Neural cell (in vitro differentiated cells): ENCODE measurements at regions not wholly inside any gene's neighbourhood (a gene's known extent, or its start where the extent isn't known, plus 50 kb on each side); places are given as distances from the start of the nearest gene placed in this dataset.

ENCODE experiments used
- H2AFZ ChIP-seq: fragments of 200-600, 300-800 bp; sonication (generic), shearing (Covaris generic); 2 replicates; pipeline ENCODE4 v1.6.0; 2014; ENCODE audit warnings: low read depth, mild to moderate bottlenecking, antibody characterized with exemption, low read length, moderate library complexity
- H3F3A ChIP-seq: fragments of 200-600 bp; shearing (Covaris generic); 2 replicates; pipeline ENCODE4 v1.6.1; 2016; ENCODE audit warnings: mild to moderate bottlenecking, moderate library complexity, mixed read lengths, antibody characterized with exemption, low read length; ENCODE audit not compliant: insufficient read depth, poor library complexity, severe bottlenecking
- H3K27ac ChIP-seq: fragments of 200-600, 300-800 bp; sonication (generic), shearing (Covaris generic); 2 replicates; pipeline ENCODE4 v1.5.1; 2014; ENCODE audit warnings: mild to moderate bottlenecking, low read length, moderate library complexity
- H3K27me3 ChIP-seq: fragments of 300-800, 200-600 bp; sonication (generic), shearing (Covaris generic); 2 replicates; pipeline ENCODE4 v1.6.0; 2014; ENCODE audit warnings: mild to moderate bottlenecking, low read depth, low read length, moderate library complexity; ENCODE audit not compliant: insufficient read depth
- H3K36me3 ChIP-seq: fragments of 300-800, 200-600 bp; sonication (generic), shearing (Covaris generic); 2 replicates; pipeline ENCODE4 v1.5.1; 2014; ENCODE audit warnings: mild to moderate bottlenecking, antibody characterized with exemption, low read length, moderate library complexity; ENCODE audit not compliant: insufficient read depth
- H3K4me2 ChIP-seq: fragments of 300-800, 200-600 bp; sonication (generic), shearing (Covaris generic); 2 replicates; pipeline ENCODE4 v1.6.0; 2014; ENCODE audit warnings: mild to moderate bottlenecking, low read length
- H3K4me3 ChIP-seq: fragments of 300-800, 200-600 bp; sonication (generic), shearing (Covaris generic); 2 replicates; pipeline ENCODE4 v1.5.1; 2014; ENCODE audit warnings: mild to moderate bottlenecking, low read length, moderate library complexity
- H3K79me2 ChIP-seq: fragments of 200-600 bp; shearing (Covaris generic); replicated peaks from 2 replicates; pipeline ENCODE4 v1.6.0; 2014; ENCODE audit warnings: mild to moderate bottlenecking, low read length, moderate library complexity; ENCODE audit not compliant: insufficient read depth
- H3K9ac ChIP-seq: fragments of 300-800, 200-600 bp; sonication (generic), shearing (Covaris generic); 2 replicates; pipeline ENCODE4 v1.6.1; 2016; ENCODE audit warnings: mild to moderate bottlenecking, low read length, mixed read lengths
- H3K9me2 ChIP-seq: fragments of 200-600 bp; shearing (Covaris generic); 2 replicates; pipeline ENCODE4 v1.6.1; 2016; ENCODE audit warnings: mild to moderate bottlenecking, low read length, mixed read lengths; ENCODE audit not compliant: insufficient read depth
- H3K9me3 ChIP-seq: fragments of 200-600, 300-800 bp; sonication (generic), shearing (Covaris generic); 2 replicates; pipeline ENCODE4 v1.6.1; 2016; ENCODE audit warnings: mild to moderate bottlenecking, mixed run types, low read length, moderate library complexity, mixed read lengths
- H4K20me1 ChIP-seq: fragments of 200-600 bp; shearing (Covaris generic); 2 replicates; pipeline ENCODE4 v1.6.1; 2016; ENCODE audit warnings: mild to moderate bottlenecking, mixed run types; ENCODE audit not compliant: insufficient read depth
- CTCF ChIP-seq: fragments of 450-650 bp; IDR thresholded peaks from 2 replicates; pipeline ENCODE4 v1.5.1; 2014; ENCODE audit warnings: antibody characterized with exemption, mild to moderate bottlenecking, moderate library complexity; ENCODE audit not compliant: poor library complexity, severe bottlenecking
- EP300 ChIP-seq: fragments of 450-650 bp; conservative IDR thresholded peaks from 2 replicates; pipeline ENCODE4 v1.6.1; 2014; ENCODE audit warnings: antibody characterized with exemption, mild to moderate bottlenecking, moderate library complexity; ENCODE audit not compliant: poor library complexity, severe bottlenecking
- EZH2 ChIP-seq: fragments of 200-600, 300-800 bp; shearing (Covaris generic), sonication (generic); IDR thresholded peaks from 2 replicates; pipeline ENCODE4 v1.6.1; 2014; ENCODE audit warnings: antibody characterized with exemption, low read length, borderline replicate concordance, mild to moderate bottlenecking; ENCODE audit not compliant: insufficient read depth, poor library complexity, severe bottlenecking
- MXI1 ChIP-seq: fragments of 450-650 bp; conservative IDR thresholded peaks from 2 replicates; pipeline ENCODE4 v1.6.1; 2014; ENCODE audit warnings: antibody characterized with exemption, mild to moderate bottlenecking; ENCODE audit not compliant: poor library complexity, severe bottlenecking
- POLR2AphosphoS5 ChIP-seq: IDR thresholded peaks from 2 replicates; pipeline ENCODE4 v1.6.1; 2012
- RAD21 ChIP-seq: fragments of 450-650 bp; conservative IDR thresholded peaks from 2 replicates; pipeline ENCODE4 v1.6.1; 2014; ENCODE audit warnings: antibody characterized with exemption, mild to moderate bottlenecking, moderate library complexity
- SMC3 ChIP-seq: fragments of 450-650 bp; conservative IDR thresholded peaks from 2 replicates; pipeline ENCODE4 v1.6.1; 2014; ENCODE audit warnings: antibody characterized with exemption, mild to moderate bottlenecking, moderate library complexity; ENCODE audit not compliant: poor library complexity
- TAF1 ChIP-seq: IDR thresholded peaks from 2 replicates; pipeline ENCODE4 v1.6.1; 2012; ENCODE audit warnings: low read depth
- TF ChIP-seq, protein P1 (sequence below): IDR thresholded peaks from 2 replicates; pipeline ENCODE4 v1.6.1; 2012; ENCODE audit warnings: borderline replicate concordance

DNA sequence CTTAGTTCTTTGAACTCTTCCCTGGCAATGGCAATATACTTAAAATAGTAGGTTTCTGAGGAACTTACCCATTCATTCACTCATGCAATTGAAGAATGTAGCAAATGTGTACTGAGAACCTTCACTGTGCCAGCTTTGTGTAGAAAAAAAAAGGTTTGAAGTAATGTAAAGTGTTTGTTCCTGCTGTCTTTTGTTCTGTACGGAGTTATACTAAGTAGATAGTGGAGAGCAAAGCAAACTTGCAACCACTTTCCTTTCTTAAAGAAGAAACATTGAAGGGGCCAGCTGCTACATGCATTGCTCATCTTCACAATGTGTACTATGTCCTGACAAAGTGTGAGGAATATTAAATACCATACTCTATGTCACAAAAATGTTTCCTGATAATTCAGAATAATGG is 68.9 kb upstream of the FREM2 start:
- H3K4me3 ChIP-seq, result no peak overlapping the region
- no peak for TF ChIP-seq EP300
- H3K4me2 ChIP-seq, result no peak overlapping the region
- no peaks in the 10 kb centered on the region for H3K9me3 ChIP-seq
- H3K79me2 ChIP-seq, result no peaks in the 10 kb centered on the region
- H3K9me2 ChIP-seq, result no peaks in the 10 kb centered on the region
- no peak overlapping the region for H3K9ac ChIP-seq
- no peak overlapping the region for H2AFZ ChIP-seq
- no peaks in the 10 kb centered on the region for H3F3A ChIP-seq
- no peaks in the 10 kb centered on the region for H3K27me3 ChIP-seq
- no peak overlapping the region for H3K27ac ChIP-seq
- no peaks in the 10 kb centered on the region for H4K20me1 ChIP-seq
- no peaks in the 10 kb centered on the region for H3K36me3 ChIP-seq

- no peak overlapping the region for H3K9ac ChIP-seq
These were observed 68.5 kb upstream of the FREM2 start for GRCh38 chr13:38618336-38618735.

GRCh38 chr13:38618881-38619280 is 68.0 kb upstream of the FREM2 start:
- Histone ChIP-seq H3K4me2 (no peak overlapping the region), H4K20me1 (no peaks in the 10 kb centered on the region), H3F3A (no peaks in the 10 kb centered on the region), H3K4me3 (no peak overlapping the region), H3K9me3 (no peaks in the 10 kb centered on the region), H3K27me3 (no peaks in the 10 kb centered on the region), H3K27ac (no peak overlapping the region), H3K9ac (no peak overlapping the region), H3K36me3 (no peaks in the 10 kb centered on the region), H3K9me2 (no peaks in the 10 kb centered on the region), H3K79me2 (no peaks in the 10 kb centered on the region), H2AFZ (no peak overlapping the region)
- TF ChIP-seq, protein P1, sequence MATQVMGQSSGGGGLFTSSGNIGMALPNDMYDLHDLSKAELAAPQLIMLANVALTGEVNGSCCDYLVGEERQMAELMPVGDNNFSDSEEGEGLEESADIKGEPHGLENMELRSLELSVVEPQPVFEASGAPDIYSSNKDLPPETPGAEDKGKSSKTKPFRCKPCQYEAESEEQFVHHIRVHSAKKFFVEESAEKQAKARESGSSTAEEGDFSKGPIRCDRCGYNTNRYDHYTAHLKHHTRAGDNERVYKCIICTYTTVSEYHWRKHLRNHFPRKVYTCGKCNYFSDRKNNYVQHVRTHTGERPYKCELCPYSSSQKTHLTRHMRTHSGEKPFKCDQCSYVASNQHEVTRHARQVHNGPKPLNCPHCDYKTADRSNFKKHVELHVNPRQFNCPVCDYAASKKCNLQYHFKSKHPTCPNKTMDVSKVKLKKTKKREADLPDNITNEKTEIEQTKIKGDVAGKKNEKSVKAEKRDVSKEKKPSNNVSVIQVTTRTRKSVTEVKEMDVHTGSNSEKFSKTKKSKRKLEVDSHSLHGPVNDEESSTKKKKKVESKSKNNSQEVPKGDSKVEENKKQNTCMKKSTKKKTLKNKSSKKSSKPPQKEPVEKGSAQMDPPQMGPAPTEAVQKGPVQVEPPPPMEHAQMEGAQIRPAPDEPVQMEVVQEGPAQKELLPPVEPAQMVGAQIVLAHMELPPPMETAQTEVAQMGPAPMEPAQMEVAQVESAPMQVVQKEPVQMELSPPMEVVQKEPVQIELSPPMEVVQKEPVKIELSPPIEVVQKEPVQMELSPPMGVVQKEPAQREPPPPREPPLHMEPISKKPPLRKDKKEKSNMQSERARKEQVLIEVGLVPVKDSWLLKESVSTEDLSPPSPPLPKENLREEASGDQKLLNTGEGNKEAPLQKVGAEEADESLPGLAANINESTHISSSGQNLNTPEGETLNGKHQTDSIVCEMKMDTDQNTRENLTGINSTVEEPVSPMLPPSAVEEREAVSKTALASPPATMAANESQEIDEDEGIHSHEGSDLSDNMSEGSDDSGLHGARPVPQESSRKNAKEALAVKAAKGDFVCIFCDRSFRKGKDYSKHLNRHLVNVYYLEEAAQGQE, result no peak
- no peak for TF ChIP-seq MXI1

More at GRCh38 chr13:38618336-38618735, 68.5 kb upstream of the FREM2 start:
- no peak overlapping the region for H3K27ac ChIP-seq
- TF ChIP-seq RAD21, result no peak
- H3K36me3 ChIP-seq, result no peaks in the 10 kb centered on the region
- H3K9me2 ChIP-seq, result no peaks in the 10 kb centered on the region
- no peak overlapping the region for H2AFZ ChIP-seq
- no peaks in the 10 kb centered on the region for H4K20me1 ChIP-seq
- no peak overlapping the region for H3K4me2 ChIP-seq
- H3K9me3 ChIP-seq, result no peaks in the 10 kb centered on the region
- H3F3A ChIP-seq, result no peaks in the 10 kb centered on the region
- H3K79me2 ChIP-seq, result no peaks in the 10 kb centered on the region
- no peaks in the 10 kb centered on the region for H3K27me3 ChIP-seq
- H3K4me3 ChIP-seq, result no peak overlapping the region

GRCh38 chr13:38620876-38621275 is 66.0 kb upstream of the FREM2 start:
- H3K36me3 ChIP-seq, result no peaks in the 10 kb centered on the region
- H3K27me3 ChIP-seq, result no peaks in the 10 kb centered on the region
- no peak overlapping the region for H3K9ac ChIP-seq

More at GRCh38 chr13:38620876-38621275, 66.0 kb upstream of the FREM2 start:
- no peaks in the 10 kb centered on the region for H3K9me2 ChIP-seq
- H3K9me3 ChIP-seq, result no peaks in the 10 kb centered on the region
- H3K4me3 ChIP-seq, result no peak overlapping the region
- no peaks in the 10 kb centered on the region for H3F3A ChIP-seq
- H2AFZ ChIP-seq, result no peak overlapping the region
- no peak overlapping the region for H3K4me2 ChIP-seq
- no peak overlapping the region for H3K27ac ChIP-seq
- no peaks in the 10 kb centered on the region for H4K20me1 ChIP-seq
- TF ChIP-seq RAD21 (no peak), MXI1 (no peak), SMC3 (no peak), EP300 (no peak), EZH2 (no peak), POLR2AphosphoS5 (no peak), CTCF (no peak), TAF1 (no peak)
- TF ChIP-seq, protein P1, result no peak
- H3K79me2 ChIP-seq, result no peaks in the 10 kb centered on the region
